GM18507 (cell line): ENCODE measurements at regions not wholly inside any gene's neighbourhood (a gene's known extent, or its start where the extent isn't known, plus 50 kb on each side); places are given as distances from the start of the nearest gene placed in this dataset.
"Not testable (repeated sequence)": the region's sequence is repeated elsewhere in the genome, so short reads cannot be mapped to it uniquely, and the experiment has no call there.

Experiments used
- DNase-seq: peaks from one replicate; pipeline ENCODE4 v3.0.0; 2011; ENCODE audit warnings: low read depth; ENCODE audit not compliant: insufficient read length; ENCODE audit errors: extremely low spot score
- FAIRE-seq: peaks from 2 replicates; lab custom pipeline; 2011; peaks lifted over from hg19 to GRCh38; lab: Jason Lieb, UNC

- FAIRE-seq (no peak), DNase-seq (no peak)
Observed at GRCh38 chr3:18238332-18238731, 186.8 kb downstream of the SATB1 start.

GRCh38 chr3:18237251-18238005 lies 187.7 kb downstream of the SATB1 start:
- FAIRE-seq: no peak
- no peak for DNase-seq

GRCh38 chr3:18236726-18237125 lies 188.4 kb downstream of the SATB1 start:
- DNase-seq: no peak
- FAIRE-seq: no peak

GRCh38 chr3:18234717-18235335 lies 190.3 kb downstream of the SATB1 start:
- no peak for DNase-seq

GRCh38 chr3:18233987-18234716 lies 191.0 kb downstream of the SATB1 start:
- DNase-seq (no peak), FAIRE-seq (no peak)

More at GRCh38 chr3:18234717-18235335, 190.3 kb downstream of the SATB1 start:
- FAIRE-seq: no peak

- FAIRE-seq: no peak
- DNase-seq: no peak
Observed at GRCh38 chr3:18232317-18232716, 192.8 kb downstream of the SATB1 start.

GRCh38 chr3:18228060-18228459 lies 197.1 kb downstream of the SATB1 start:
- DNase-seq (no peak), FAIRE-seq (no peak)

GRCh38 chr3:18225709-18226108 lies 199.4 kb downstream of the SATB1 start:
- FAIRE-seq: no peak
- DNase-seq: no peak

GRCh38 chr3:18224426-18224825 lies 200.7 kb downstream of the SATB1 start:
- no peak for DNase-seq
- FAIRE-seq: peak; percentile 54

GRCh38 chr3:18223974-18224373 lies 201.2 kb downstream of the SATB1 start:
- FAIRE-seq: no peak
- DNase-seq: no peak

GRCh38 chr3:18223571-18223970 lies 201.6 kb downstream of the SATB1 start:
- FAIRE-seq (peak; percentile 97), DNase-seq (peak; percentile 29)

GRCh38 chr3:18222686-18223085 lies 202.5 kb downstream of the SATB1 start:
- FAIRE-seq (peak; percentile 12), DNase-seq (no peak)

GRCh38 chr3:18217507-18218174 lies 207.5 kb downstream of the SATB1 start:
- FAIRE-seq: no peak

GRCh38 chr3:18216996-18217395 lies 208.1 kb downstream of the SATB1 start:
- FAIRE-seq: no peak
- DNase-seq: no peak

More at GRCh38 chr3:18217507-18218174, 207.5 kb downstream of the SATB1 start:
- DNase-seq: no peak

GRCh38 chr3:18215639-18216038 lies 209.5 kb downstream of the SATB1 start:
- DNase-seq (no peak), FAIRE-seq (no peak)

GRCh38 chr3:18211116-18211515 lies 214.0 kb downstream of the SATB1 start:
- DNase-seq (no peak), FAIRE-seq (no peak)

GRCh38 chr3:18208856-18209255 lies 216.3 kb downstream of the SATB1 start:
- FAIRE-seq (no peak), DNase-seq (no peak)

GRCh38 chr3:18208091-18208490 lies 217.0 kb downstream of the SATB1 start:
- DNase-seq (no peak), FAIRE-seq (no peak)

GRCh38 chr3:18207226-18207625 lies 217.9 kb downstream of the SATB1 start:
- no peak for FAIRE-seq

GRCh38 chr3:18205701-18206100 lies 219.4 kb downstream of the SATB1 start:
- DNase-seq, FAIRE-seq: not testable (repeated sequence)

More at GRCh38 chr3:18207226-18207625, 217.9 kb downstream of the SATB1 start:
- DNase-seq: no peak
